HG02885 (cell line): ENCODE measurements at regions not wholly inside any gene's neighbourhood (a gene's known extent, or its start where the extent isn't known, plus 50 kb on each side); places are given as distances from the start of the nearest gene placed in this dataset.

Experiments
- ATAC-seq: cut with Tn5 transposase; IDR thresholded peaks from one replicate; pipeline ENCODE4 v1.9.1; 2021; ENCODE audit warnings: mild to moderate bottlenecking; ENCODE audit not compliant: unreplicated experiment, poor library complexity

GRCh38 chr2:2715036-2715818 is 384.2 kb upstream of the MYT1L start:
- ATAC-seq, result no peak

GRCh38 chr2:2714408-2714807 is 383.3 kb upstream of the MYT1L start:
- no peak for ATAC-seq

GRCh38 chr2:2709431-2709770 is 378.3 kb upstream of the MYT1L start:
- ATAC-seq, result no peak

- no peak for ATAC-seq
Observed at GRCh38 chr2:2708575-2709430, 377.7 kb upstream of the MYT1L start.

- ATAC-seq, result peak; percentile 70
Observed at GRCh38 chr2:2707206-2707991, 376.3 kb upstream of the MYT1L start.

GRCh38 chr2:2706306-2706705 is 375.2 kb upstream of the MYT1L start:
- ATAC-seq, result no peak

GRCh38 chr2:2705871-2706270 is 374.8 kb upstream of the MYT1L start:
- no peak for ATAC-seq

GRCh38 chr2:2704428-2705090 is 373.5 kb upstream of the MYT1L start:
- no peak for ATAC-seq

- no peak for ATAC-seq
Observed at GRCh38 chr2:2703762-2704427, 372.8 kb upstream of the MYT1L start.

GRCh38 chr2:2703172-2703571 is 372.1 kb upstream of the MYT1L start:
- no peak for ATAC-seq

- ATAC-seq, result no peak
Observed at GRCh38 chr2:2702385-2702784, 371.3 kb upstream of the MYT1L start.

- ATAC-seq, result no peak
Observed at GRCh38 chr2:2701813-2702212, 370.7 kb upstream of the MYT1L start.

GRCh38 chr2:2701176-2701781 is 370.2 kb upstream of the MYT1L start:
- ATAC-seq, result no peak

- no peak for ATAC-seq
Observed at GRCh38 chr2:2699121-2699505, 368.0 kb upstream of the MYT1L start.

GRCh38 chr2:2698182-2699120 is 367.4 kb upstream of the MYT1L start:
- ATAC-seq, result peak; percentile 63

GRCh38 chr2:2696733-2697455 is 365.8 kb upstream of the MYT1L start:
- no peak for ATAC-seq

GRCh38 chr2:2696325-2696724 is 365.2 kb upstream of the MYT1L start:
- ATAC-seq, result no peak

GRCh38 chr2:2694746-2695145 is 363.7 kb upstream of the MYT1L start:
- no peak for ATAC-seq
